PC-3 (cell line): ENCODE measurements at regions not wholly inside any gene's neighbourhood (a gene's known extent, or its start where the extent isn't known, plus 50 kb on each side); places are given as distances from the start of the nearest gene placed in this dataset.

Source experiments
- CTCF ChIP-seq: fragments of 300-600 bp; sonication (generic); conservative IDR thresholded peaks from 2 replicates; pipeline ENCODE4 v1.5.1; 2017; ENCODE audit warnings: antibody characterized with exemption, low read depth, mild to moderate bottlenecking, low read length
- EZH2 ChIP-seq: fragments of 300-600 bp; sonication (generic); IDR thresholded peaks from one replicate; pipeline ENCODE4 v1.6.1; 2017; ENCODE audit warnings: antibody characterized with exemption, mild to moderate bottlenecking, low read length; ENCODE audit not compliant: unreplicated experiment

DNA sequence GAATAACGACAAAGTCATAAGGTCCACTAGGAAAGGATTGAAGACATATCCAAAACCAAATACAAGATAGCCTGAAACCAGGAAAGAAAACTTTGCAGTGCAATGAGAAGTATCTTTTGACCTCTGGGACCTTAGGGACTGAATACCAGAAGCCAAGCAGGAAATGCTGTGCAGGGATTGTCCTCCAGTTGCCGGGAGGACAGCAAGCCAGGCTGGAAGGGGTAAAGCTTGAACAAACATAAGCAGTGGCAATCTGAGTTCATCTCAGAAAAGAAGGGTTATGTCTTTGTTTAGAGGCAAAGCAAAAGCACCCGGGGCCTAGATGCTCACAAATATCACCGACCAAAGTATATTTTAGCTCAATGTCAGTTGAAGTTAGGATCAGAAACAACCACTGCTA is 55.3 kb upstream of the VCX start:
- no peak for TF ChIP-seq CTCF
- no peak for TF ChIP-seq EZH2
